GM18499 (cell line): ENCODE measurements at regions not wholly inside any gene's neighbourhood (a gene's known extent, or its start where the extent isn't known, plus 50 kb on each side); places are given as distances from the start of the nearest gene placed in this dataset.

Experiments
- ATAC-seq: cut with Tn5 transposase; IDR thresholded peaks from one replicate; pipeline ENCODE4 v1.9.1; 2021; ENCODE audit warnings: moderate number of reproducible peaks; ENCODE audit not compliant: insufficient read depth, unreplicated experiment

DNA sequence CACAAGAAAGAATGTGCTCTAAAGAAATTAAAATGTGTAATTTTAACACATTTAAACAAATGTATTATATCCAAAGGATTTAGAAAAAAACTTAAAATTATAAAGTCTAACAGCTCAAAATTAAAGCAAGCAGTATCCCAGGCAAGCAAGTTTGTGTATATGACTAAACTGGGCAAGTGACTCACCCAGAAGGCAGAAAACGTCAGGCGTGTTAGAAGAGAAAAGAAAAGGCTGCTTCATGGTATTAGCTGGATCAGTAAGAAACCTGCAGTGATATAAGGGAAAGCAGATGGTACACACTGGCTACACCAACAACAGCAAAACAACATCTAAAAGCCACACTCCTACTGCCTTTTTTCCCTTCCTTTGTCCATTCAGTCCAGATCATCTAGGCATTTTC lies 250.6 kb upstream of the NDST3 start:
- no peak for ATAC-seq

DNA sequence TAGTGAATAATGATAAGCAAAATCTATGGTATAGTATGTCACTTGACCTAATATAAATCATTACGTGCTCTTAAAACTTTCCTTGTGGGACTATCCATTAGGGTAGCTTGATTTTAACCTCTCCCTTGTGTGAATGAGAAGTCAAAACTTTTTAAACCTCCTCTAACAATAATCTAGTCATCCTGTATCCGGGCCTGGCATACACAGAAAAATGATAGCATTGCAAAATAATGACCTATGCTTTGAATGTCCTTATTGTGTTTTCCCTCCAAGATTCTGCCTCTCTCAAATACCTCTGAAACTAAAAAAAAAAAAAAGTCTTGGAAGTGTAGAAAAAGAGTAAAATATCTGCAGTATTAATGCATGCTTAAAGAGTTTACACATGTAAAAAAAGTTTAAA lies 250.0 kb upstream of the NDST3 start:
- ATAC-seq: no peak

GRCh38 chr4:117786566-117786965 lies 247.7 kb upstream of the NDST3 start:
- ATAC-seq: no peak

- no peak for ATAC-seq
Observed at GRCh38 chr4:117793845-117794480, 240.3 kb upstream of the NDST3 start.

- ATAC-seq: no peak
Observed at GRCh38 chr4:117796677-117797076, 237.6 kb upstream of the NDST3 start.

GRCh38 chr4:117800636-117801035 lies 233.7 kb upstream of the NDST3 start:
- ATAC-seq: no peak

DNA sequence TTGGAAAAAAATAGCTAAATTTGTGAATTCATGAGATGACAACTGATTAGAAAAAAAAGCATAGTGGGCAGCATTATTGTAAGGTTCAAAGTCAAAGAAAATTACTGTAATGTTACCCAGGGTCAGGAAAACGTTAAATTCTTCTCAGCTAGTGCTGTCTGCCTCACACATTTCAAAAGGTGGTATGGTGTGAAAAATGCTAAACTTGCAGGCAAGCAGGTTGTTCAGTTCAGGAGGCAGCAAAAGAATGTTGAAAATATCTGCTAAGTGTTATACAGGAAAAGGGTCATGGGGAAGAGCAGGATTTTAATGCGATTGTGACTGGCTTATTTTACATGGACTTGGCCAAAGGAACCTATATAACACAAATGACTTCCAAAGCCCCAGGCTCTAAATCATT lies 232.5 kb upstream of the NDST3 start:
- no peak for ATAC-seq

- no peak for ATAC-seq
Observed at GRCh38 chr4:117811731-117812130, 222.6 kb upstream of the NDST3 start.

DNA sequence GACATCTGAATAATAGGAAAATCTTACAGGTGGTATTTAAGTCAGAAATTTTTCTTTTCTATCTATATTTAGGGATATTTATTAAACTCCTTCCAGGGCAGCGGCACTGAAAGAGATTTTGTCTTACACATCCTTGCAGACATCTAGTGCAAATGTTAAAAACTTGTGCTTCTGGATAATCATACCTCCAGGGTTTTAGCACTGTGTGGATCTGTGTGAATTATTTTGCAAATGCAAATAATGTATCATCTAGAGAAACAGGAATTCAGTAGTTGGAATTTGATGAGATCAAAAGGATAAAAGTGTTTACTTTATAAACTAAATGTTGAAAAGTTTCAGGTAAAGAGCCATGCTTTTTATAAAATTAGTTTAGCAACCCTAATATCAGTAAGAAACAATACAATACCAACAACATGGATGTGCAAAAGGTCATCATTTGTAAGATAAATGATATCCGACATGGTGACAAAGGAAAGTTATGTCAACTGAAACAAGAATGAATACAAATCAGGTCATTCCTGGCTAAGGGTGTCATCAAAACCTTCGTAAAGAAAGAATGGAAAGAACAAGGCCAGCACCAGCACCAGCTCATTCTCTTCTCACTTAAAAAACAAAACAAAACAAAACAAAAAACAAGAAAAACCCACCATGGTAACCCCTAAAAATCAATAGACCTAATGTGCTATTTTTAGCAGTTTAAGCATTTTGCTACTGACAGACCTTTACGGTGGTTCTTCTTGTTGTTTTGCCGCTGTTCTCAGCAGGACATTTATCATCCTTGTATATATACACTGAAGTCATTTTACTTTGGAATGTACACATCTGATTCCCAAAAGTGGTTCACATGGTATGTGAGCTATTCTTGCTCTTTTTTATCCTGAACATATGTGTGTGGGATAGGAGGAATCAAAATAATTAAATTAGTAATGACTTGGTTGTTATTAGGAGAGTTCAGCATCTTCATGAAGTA lies 219.7 kb upstream of the NDST3 start:
- no peak for ATAC-seq

DNA sequence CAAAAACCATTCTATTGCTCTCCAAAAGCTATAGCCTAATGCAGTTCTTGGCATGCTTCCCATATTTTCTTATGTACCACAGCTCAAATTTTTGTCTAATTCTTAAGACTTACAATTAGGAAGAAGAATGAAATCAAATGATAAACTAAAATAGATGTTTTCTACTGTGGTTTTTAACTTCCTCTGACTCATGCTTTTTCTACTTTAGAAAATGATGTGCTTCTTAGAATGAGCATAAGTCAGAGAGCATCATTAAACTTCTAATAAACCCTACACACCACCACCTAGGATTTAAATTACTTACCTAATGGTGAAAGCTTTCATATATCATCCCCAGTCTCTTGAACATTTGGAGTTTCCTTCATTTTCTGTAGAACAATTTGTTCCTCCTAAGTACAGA lies 217.0 kb upstream of the NDST3 start:
- no peak for ATAC-seq

DNA sequence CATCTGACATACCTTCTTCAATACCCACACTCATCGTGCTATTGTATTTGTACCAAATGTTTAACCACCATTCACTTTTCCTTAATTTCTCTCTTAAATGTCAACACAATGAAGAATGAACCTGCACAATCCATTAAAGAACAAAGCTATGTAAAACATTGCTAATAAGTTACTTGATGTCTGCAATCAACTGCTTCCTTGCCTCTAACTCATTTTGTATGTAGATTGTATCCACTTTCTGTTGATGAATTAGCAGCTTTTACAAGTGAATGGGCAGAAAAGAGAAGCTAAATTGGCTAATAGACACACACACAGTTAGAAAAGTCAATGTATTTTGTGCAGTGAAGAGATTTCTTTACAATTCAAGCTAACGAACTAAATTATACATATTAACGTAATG lies 212.5 kb upstream of the NDST3 start:
- no peak for ATAC-seq

- ATAC-seq: no peak
Observed at GRCh38 chr4:117823388-117823787, 210.9 kb upstream of the NDST3 start.

DNA sequence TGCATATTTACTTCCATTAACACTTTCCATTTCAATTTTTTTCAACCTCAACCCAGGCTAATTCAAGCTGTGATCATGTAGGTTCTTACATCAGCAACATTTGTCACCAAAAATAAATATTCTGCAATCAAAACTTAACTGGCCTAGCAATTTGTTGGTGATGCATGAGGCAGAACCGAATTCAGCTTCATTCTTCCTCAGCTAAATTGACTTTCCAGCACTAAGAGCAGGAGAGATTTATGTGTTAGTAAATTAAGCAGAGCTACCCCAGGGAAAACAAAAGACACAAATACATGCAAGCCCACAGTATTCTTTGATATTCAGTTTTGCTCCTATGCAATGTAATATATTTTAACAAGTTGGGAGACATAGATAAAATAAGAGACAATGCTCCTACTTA lies 208.7 kb upstream of the NDST3 start:
- no peak for ATAC-seq

DNA sequence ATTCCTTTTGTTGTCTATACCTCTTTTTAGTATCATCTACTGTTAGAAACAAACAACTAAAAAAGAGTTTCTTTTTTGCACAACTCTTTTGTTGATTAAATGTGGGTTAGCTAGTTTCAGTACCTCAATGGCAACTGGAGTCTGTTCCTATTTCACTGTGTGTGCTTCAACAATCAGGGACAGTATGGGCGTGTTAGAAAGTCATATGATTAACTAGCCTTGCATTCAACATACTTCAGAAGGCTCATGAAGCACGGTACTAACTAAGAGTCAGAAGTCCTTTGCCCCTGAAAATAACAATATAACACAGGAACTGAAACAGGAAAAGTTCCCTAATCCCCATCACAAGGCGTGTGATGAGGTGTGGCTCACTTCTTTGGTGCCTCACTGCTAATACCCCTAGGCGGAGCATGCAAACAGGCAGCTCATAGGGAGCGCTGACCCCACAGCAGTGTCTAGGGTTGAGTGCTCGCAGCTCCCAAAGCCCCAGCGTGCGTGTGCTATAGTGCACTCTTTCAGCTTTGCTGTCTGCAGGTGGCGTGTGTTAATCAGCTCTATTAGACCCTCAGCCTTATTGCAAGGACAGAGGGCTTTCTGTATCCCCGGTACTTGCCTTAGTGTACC lies 203.1 kb upstream of the NDST3 start:
- ATAC-seq: no peak

GRCh38 chr4:117835566-117835965 lies 198.7 kb upstream of the NDST3 start:
- no peak for ATAC-seq

- no peak for ATAC-seq
Observed at GRCh38 chr4:117844594-117844993, 189.7 kb upstream of the NDST3 start.

DNA sequence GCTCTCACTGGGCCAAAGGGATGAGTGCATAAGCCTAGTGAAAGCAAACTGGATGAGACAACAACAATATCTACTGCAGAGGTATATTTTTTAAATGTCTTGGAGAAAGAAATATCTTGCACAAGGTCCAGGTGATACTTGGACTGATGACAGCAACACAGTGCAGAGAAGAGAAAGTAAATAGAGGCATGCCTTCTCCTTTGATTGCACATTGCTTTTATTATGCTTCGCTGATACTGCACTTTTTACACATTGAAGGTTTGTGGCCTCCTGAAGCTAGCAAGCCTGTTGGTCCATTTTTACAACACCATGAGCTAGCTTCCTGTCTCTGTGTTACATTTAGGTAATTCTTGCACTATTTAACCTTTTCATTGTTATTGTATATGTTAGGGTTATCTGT lies 189.0 kb upstream of the NDST3 start:
- no peak for ATAC-seq

- no peak for ATAC-seq
Observed at GRCh38 chr4:117847849-117848248, 186.4 kb upstream of the NDST3 start.

DNA sequence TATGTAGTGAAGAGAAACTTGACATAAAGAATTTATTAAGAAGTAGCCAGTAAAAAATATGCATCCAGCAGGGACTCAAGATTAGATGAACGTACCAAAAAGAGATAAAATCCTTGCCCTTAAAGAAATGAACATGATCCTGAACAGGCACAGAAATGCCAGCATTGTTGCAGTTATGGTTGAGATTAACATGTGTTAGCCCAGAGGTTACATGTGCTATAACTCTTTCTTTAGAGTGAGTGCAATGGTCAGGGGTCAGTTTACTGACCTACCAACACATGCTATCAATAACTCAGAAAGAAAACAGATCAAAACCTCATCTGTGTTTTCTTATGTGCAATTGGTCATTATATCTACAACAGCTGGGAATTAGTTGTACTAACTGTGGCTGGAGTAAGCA lies 166.1 kb upstream of the NDST3 start:
- no peak for ATAC-seq

DNA sequence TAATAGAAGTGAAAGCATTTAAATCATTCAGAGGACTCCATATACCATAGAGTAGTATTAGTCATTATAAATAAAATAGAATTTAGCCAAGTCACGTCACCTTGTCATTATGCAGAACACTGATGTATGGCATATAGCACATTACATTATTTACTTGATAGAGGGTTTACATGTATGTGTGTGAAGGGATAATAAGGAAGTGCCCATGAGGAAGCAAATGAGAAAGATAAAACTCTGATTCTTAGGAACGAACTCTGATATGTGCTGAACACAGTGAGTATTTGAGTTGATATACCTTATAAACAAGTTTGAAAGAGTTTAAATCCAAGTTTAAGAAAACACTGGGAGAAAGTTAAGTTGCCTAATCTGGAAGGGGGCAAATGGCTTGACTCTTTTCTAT lies 160.5 kb upstream of the NDST3 start:
- ATAC-seq: no peak

DNA sequence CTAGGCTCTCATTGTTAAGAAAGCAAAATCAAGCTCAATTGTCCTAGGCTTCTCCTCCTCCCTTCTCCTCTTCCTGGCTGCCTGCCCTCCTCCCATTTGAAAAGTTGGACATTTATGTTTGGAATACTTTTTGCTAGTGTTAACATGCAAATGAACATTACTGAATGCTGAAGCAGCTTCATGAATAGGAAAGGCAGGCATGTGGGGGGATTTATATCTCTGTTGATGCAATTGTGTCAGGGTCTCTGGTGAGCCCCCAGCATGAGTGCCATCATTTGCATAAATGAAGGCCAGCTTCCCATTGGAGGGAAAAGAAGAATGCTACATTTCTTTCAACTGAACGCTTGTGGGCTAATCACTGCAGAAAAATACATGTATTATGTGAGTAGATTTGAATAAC lies 160.1 kb upstream of the NDST3 start:
- ATAC-seq: no peak
